GM18519 (cell line): ENCODE measurements at regions not wholly inside any gene's neighbourhood (a gene's known extent, or its start where the extent isn't known, plus 50 kb on each side); places are given as distances from the start of the nearest gene placed in this dataset.
"Not testable (repeated sequence)": the region's sequence is repeated elsewhere in the genome, so short reads cannot be mapped to it uniquely, and the experiment has no call there.

ENCODE experiments used
- ATAC-seq: cut with Tn5 transposase; IDR thresholded peaks from one replicate; pipeline ENCODE4 v1.9.1; 2021; ENCODE audit warnings: mild to moderate bottlenecking, moderate library complexity; ENCODE audit not compliant: unreplicated experiment, low FRiP score

DNA sequence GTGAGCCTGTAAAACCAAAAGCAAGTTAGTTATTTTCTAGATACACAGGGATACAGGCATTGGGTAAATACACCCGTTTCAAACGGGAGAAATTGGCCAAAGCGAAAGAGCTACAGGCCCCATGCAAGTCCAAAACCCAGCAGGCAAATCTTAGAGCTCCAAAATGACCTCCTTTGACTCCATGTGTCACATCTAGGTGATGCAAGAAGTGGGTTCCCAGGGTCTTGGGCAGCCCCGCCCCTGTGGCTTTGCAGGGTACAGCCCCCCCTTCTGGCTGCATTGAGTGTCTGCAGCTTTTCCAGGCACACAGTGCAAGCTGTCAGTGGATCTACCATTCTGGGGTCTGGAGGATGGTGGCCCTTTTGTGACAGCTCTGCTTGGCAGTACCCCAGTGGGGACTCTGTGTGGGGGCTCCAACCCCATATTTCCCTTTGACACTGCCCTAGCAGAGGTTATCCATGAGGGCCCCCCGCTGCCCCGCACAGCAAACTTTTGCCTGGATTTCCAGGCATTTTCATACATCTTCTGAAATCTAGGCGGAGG, 1367.6 kb downstream of the CDH12 start:
- ATAC-seq: not testable (repeated sequence)

DNA sequence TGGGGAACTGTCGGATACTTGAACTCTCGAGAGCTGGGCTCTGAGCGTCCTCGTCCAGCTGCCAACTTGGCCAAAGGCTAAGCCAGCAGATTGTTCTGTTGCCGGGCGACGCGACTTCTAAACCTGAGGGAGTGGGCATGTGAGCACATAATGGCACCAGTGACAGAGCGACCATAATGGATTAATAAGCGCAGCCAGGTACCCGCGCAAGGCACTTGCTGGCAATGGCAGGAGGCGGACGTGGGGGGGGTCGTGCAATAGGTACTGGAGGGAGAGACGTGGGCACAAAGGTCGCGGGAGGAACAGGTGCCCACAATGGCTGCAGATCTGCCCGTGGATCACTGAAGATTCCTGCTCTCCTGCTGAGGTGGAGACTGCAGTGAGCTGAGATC, 1368.7 kb downstream of the CDH12 start:
- not testable (repeated sequence) for ATAC-seq

DNA sequence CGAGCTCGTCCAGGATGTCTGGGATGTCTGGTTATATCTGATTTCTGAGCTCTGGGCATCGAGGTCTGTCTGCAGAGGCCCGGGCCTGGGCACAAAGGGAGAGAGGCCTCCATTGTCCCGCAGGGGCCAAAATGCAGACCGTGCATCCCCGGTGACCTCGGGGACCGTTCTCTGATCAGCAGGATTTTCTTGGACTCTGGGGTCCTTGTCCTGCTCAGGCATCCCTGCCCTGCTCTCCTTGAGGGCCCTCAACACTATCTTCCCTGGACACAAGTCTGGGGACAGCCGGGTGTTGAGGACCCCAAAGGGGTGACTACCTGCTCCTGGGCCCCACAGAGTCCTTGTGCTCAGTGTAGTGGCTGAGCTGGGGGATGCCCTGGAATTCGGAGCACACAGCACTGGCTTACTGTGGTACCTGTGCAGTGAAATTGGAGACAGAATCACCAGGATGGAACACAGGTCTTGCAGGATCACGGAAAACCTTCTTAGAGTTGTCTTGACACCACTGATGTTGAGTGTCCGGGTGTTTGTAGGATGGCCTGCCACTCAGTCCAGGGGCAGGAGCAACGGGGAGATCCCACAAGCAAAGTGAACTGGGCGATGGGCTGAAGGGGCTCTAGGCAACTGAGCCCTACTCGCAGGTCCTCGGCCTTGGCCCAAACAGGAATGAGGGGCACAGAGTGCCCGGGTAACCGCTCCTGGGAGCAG, 1369.2 kb downstream of the CDH12 start:
- not testable (repeated sequence) for ATAC-seq

DNA sequence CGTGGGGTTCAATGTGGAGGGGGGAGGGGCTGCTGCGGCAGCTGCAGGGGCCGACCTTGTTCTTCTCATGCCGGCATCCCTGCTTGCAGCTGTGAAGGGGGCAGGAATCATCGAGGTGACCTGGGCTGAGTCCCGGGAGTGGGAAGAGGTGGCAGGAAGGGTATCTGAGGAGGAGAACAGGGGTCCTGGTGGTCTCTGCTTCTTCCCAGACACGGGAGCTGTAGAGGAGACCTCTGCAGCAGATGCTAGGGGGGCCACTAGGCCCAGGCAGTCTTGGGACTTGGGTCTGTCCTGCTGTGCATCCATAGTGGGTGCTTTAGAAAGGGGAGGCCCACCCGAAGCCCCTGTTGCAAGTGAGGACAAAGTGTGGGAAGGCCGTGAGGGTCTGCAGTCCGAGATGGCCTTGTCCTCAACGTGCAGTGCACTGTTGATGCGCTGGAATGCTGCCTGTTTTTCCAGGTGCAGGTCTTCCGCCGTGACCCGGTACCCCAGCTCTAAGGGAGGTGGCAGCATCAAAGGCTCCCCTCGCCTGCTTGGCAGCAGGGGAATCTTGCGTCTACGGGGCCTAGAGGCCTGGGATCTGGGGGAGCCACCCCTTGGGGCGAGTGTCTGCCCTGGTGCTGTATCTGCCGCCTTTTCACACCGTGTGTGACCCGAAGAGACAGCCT, 1370.0 kb downstream of the CDH12 start:
- not testable (repeated sequence) for ATAC-seq

DNA sequence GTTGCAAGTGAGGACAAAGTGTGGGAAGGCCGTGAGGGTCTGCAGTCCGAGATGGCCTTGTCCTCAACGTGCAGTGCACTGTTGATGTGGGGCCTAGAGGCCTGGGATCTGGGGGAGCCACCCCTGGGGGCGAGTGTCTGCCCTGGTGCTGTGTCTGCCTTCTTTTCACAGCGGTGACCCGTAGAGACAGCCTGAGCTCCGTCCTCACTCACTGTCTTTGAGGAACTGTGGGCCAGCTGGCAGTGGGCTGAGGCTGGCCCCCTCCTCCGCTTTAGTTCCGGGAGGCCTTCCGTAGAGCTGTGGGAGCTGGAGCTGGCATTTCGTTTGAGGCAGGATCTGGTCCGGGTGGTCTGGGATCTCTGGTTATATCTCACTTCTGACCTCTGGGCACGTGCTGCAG, 1370.6 kb downstream of the CDH12 start:
- ATAC-seq: not testable (repeated sequence)

DNA sequence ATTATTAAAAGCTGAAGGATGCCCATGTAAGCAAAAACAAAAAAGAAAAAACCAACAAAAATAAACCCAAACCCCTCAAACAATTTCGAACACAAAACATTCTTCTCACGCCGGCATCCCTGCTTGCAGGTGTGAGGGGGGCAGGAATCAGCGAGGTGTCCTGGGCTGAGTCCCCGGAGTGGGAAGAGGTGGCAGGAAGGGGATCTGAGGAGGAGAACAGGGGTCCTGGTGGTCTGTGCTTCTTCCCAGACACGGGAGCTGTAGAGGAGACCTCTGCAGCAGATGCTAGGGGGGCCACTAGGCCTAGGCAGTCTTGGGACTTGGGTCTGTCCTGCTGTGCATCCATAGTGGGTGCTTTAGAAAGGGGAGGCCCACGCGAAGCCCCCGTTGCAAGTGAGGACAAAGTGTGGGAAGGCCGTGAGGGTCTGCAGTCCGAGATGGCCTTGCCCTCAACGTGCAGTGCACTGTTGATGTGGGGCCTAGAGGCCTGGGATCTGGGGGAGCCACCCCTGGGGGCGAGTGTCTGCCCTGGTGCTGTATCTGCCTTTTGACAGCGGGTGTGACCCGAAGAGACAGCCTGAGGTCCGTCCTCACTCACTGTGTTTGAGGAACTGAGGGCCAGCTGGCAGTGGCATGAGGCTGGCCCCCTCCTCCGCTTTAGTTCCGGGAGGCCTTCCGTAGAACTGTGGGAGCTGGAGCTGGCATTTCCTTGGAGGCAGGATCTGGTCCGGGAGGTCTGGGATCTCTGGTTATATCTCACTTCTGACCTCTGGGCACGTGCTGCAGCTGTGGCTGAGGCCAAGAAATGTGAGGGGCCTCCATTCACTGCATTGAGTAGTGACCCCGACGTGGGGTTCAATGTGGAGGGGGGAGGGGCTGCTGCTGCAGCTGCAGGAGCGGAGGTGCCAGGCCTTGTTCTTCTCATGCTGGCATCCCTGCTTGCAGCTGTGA, 1371.5 kb downstream of the CDH12 start:
- not testable (repeated sequence) for ATAC-seq

DNA sequence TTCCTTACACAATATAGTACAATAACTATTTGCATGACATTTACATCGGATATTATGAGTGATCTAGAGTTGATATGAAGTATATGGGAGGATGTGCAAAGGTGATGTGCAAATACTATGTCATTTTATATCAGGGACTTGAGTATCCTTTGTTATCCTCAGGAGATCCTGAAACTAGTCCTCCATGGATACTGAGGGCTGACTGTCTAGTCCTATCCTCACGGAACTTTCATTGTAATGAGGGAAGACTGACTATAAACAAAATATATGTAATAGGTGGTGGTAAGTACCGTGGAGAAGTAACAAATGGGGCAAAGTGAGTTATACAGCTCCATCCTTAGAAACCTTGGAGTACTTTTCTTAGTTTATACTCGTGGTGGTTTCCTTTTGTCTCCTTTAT, 1373.1 kb downstream of the CDH12 start:
- ATAC-seq: not testable (repeated sequence)

DNA sequence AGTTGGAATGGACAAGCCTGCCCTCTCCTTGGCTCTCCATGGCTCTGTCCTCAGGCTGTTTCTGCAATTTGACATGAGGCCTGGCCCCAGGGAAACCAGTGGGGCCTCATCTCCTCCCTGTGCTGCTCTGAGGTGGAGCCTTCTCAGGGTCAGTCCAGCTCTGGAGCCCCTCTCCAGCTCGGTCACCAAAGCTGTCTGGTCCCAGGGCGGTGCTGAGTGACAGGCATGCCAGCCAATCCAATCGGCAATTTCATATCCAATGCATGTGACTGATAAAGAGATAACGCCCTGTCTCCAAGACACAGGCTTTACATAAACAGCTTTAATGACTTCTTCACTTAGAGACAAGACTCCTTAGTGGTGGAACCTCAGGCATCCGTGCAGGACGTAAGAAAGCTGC, 1379.2 kb downstream of the CDH12 start:
- not testable (repeated sequence) for ATAC-seq

DNA sequence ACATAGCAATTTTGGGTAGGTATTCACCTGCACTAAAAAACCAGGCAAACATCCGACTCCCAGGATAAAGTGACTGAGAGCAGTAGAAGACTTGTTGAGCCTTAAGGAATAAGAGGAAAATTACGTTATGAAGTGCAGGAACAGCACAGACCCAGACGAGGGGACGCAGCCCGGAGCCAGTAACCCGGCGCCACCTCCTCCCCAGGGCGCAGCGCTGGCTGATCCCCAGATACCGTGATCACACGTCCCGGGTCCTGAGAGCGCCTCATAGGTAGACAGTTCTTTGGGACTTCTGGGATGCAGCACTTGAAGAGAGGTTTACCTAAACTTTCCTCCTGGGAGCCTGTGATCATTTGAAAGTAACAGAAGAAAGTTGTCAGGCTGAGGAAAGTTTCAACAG, 1379.7 kb downstream of the CDH12 start:
- not testable (repeated sequence) for ATAC-seq

DNA sequence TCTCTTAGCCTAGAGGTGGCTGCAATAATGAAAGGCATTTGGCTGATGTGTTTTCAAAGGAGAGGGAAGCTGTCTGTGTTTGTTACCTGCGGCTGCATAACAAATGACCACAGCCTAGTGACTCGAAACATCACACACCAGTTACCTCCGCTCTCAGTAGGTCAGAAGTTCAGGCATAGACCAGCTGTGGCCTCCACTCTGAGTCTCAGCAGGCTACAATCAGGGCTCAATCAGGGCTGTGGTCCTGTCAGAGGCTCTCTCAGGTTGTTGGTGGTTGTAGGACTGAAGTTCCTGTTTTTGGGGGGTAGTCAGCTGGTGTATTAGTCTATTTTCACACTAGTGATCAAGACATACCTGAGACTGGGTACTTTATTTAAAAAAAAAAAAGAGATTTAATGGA, 1381.5 kb downstream of the CDH12 start:
- ATAC-seq: not testable (repeated sequence)

DNA sequence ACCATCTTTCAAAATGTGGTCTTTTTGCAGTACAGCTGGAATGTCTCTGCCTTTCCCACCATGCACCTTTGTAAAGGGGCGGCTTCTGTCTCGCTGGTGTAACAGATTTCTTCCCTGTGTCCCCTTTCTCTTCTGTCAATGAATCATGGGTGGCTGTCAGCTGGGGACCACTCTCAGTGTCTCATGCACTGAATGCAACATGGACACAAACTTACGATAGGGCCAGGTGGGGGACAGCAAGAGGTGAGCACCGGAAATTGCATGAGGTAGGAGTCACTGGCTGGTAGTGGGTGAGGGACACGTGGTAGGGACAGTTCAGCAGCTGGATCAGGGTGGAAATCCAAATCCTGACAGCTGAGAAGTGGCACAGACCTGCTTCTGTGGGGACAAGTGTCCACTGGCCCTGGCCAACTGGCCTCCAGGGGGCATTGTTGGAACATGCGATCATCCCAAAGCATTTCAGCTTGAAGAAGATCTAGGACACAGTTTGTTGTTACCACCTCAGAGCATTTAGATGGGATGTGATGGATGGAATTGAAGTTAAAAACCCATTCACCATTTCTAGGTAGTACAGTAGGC, 1383.5 kb downstream of the CDH12 start:
- ATAC-seq: not testable (repeated sequence)

DNA sequence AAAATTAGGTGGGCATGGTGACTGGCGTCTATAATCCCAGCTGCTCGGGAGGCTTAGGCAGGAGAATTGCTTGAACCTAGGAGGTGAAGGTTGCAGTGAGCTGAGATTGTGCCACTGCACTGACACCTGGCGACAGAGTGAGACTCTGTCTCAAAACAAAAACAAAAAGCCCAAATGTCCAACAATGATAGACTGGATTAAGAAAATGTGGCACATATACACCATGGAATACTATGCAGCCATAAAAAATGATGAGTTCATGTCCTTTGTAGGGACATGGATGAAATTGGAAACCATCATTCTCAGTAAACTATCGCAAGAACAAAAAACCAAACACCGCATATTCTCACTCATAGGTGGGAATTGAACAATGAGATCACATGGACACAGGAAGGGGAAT, 1385.6 kb downstream of the CDH12 start:
- not testable (repeated sequence) for ATAC-seq

DNA sequence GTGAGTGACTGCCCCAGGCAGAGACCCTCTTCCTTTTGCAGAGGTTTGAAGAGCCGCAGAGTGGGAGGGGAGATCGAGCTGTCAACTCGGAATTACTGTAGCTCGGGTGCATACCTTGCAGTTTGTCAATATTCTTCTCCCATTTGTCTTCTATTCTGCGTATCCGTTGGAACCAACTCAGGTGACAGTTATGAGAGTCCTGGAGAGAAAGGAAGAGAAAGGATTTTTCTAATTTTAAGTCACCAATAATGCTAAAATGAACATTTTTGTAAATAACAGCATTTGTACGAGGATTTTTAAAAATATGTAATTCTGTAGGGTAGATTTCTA, 1393.4 kb downstream of the CDH12 start:
- ATAC-seq: not testable (repeated sequence)

DNA sequence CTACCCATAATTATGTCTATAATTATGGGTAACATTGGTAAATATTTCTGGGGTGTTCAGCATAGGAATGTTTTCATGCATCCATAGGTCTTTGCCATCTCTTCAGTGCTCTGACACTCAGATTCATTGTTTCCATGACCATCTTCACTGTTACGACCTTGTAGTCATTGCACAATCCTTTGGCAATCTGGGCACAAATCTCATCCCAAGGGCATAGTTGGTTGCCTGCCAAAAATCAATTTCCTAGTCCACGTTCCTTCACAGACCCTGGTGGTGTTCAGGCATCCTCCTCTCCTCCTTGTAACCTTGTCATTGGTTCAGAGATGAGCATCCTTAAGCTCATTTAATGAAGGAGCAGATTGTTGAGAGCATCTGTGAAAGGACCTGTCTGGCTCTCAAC, 1400.7 kb downstream of the CDH12 start:
- ATAC-seq: no peak

DNA sequence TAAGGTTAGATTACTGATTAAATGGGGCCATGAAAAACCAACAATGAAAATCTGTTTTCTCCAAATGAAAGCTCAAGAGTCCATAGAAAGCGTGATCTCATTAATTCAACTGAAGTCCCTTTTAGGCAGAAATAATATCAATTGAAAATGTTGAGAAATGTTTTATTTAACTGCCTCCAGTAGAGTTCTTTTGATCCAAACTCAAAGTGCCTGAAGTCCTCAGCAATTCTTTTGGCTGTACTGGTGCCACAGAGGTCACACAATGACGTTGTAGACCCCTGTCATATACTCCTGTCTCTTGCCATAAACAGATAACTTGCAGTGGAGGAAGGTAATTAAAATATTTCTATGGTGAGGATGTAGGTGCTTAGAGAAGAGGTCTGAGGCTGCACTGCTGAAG, 1420.5 kb downstream of the CDH12 start:
- ATAC-seq: no peak

DNA sequence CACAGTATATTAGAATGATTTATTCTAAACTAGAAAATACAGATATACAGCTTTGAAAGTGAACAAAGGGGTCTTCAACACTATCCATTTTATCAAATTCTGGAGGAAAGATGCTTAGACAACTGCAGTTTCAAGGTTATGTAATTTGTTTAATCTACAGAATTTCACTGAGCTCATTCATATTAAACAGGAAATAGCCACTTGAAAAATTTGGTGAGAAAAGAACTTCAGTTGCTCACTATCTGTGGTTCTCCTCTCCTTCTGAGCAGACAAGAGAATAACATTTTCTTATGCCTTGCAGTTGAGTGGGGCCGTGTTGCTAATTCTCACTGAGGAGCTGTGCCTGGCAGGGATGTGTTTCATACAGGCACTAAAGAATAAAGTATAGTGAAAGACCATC, 1428.2 kb downstream of the CDH12 start:
- ATAC-seq: no peak

DNA sequence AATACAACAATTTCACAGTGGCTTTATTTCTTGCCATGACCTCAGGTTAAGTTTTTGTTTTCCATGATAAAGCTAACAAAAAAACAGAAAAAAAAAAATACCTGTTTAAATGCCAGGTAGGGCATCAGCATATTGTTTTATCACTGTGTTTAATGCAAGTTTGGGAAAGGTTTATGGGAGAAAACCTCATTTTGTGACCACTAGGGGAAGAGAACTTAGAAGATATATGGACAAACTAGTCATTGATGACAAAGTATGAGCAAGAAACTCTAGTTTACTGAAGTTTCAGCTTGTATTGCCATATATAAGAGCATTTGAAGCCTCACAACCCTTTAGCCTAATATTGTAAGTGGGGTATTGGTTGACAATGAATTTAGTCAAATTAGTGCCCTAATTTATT, 1431.4 kb upstream of the CDH18 start:
- ATAC-seq: no peak

DNA sequence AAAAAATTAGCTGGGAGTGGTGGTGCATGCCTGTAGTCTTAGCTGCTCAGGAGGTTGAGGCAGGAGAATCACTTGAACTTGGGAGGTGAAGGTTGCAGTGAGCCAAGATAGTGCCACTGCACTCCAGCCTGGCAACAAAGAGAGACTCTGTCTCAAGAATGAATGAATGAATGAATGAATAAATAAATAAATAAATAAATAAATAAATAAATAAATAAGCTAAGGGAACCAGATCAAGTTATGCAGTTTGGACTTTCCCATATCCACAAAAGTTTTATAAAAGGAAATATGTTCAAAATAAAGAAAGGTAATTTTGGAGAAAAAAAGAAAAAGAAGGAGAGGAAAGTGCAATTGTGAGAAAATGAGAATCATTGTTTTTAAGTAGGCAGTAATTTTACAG, 1414.1 kb upstream of the CDH18 start:
- ATAC-seq: not testable (repeated sequence)

DNA sequence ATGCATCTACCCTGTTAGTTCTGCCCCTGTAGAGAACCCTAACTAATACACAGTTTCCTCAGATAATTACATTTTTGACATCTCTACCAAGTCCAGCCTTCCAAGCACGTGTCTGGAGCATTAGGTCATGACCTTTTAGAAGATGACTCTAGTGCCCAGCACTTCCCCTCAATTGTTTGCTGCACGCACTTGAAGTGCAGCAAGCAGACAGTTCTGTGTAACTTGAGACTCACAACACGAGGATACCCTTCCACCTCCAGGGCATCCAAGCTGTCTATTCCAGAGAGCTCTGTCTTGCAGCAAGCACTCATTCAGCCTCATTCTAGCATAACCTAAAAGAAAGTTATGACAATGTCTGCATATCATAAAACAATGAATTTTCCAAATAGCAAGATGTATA, 1410.5 kb upstream of the CDH18 start:
- no peak for ATAC-seq

DNA sequence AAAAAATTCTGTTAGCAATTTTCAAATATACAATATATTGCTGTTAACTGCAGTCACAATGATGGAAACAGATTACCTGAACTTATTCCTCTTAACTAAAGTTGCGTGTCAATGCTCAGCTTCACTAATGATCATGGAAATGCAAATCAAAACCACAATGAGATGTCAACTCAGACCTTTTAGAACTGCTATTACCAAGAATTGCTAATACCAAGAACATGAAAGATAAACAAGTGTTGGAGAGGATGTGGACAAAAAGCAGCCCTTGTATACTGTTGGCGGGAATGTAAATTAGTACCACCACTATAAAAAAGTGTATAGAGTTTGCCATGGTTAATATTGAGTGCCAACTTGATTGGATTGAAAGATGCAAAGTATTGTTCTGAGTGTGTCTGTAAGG, 1409.7 kb upstream of the CDH18 start:
- ATAC-seq: no peak

DNA sequence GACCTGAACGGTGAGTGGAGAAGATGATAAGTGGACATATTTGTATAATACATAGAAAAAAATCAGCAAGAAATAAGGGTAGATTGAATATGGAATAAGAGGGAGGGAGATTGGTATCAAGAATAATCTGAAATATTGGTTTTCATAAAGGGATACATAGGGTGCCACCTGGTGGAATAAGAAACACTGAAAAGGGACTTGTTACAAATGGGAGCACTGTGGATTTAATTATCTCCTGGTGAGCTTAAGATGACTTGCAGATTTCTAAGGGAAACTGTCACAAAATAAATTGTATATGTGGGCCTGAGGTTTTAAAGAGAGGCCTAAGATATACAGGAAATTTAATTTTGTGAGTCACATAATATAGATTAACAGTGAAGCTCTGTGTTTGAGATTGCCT, 1403.5 kb upstream of the CDH18 start:
- no peak for ATAC-seq
